ENCODE measurements at regions not wholly inside any gene's neighbourhood (a gene's known extent, or its start where the extent isn't known, plus 50 kb on each side); places are given as distances from the start of the nearest gene placed in this dataset.

DNA sequence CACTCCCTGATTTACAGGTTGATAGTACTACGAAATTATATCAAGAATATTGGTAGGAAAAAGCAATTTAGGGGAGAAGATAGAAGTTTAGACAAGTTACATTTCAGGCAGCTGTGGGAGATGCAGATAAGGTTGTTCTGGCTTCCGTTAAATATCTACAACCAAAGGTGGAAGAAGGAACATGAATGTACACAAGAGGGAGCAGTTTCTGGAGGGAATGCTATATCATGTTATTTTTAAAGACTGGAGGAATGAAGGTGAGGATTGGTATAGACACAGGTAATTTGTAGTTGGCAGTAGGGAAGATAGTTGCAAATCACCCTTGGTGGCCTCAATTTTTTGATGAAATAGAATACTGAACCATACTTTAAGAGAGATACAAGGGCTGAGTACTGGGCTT, 187.3 kb upstream of the NMUR2 start:
- TF ChIP-seq, protein P1, sequence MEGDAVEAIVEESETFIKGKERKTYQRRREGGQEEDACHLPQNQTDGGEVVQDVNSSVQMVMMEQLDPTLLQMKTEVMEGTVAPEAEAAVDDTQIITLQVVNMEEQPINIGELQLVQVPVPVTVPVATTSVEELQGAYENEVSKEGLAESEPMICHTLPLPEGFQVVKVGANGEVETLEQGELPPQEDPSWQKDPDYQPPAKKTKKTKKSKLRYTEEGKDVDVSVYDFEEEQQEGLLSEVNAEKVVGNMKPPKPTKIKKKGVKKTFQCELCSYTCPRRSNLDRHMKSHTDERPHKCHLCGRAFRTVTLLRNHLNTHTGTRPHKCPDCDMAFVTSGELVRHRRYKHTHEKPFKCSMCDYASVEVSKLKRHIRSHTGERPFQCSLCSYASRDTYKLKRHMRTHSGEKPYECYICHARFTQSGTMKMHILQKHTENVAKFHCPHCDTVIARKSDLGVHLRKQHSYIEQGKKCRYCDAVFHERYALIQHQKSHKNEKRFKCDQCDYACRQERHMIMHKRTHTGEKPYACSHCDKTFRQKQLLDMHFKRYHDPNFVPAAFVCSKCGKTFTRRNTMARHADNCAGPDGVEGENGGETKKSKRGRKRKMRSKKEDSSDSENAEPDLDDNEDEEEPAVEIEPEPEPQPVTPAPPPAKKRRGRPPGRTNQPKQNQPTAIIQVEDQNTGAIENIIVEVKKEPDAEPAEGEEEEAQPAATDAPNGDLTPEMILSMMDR (IDR thresholded peaks at IDR 0.05): no peak
- no peak for TF ChIP-seq FOSB (CRISPR knock-in tag; IDR thresholded peaks at IDR 0.05)
- no peak for TF ChIP-seq CHD4 (IDR thresholded peaks at IDR 0.05; ENCODE audit: borderline replicate concordance)
- no peak for TF ChIP-seq SMC3 (IDR thresholded peaks at IDR 0.05)
- TF ChIP-seq EHMT2 (IDR thresholded peaks at IDR 0.05; ENCODE audit: low read depth): no peak
- TF ChIP-seq CHD2 (IDR thresholded peaks at IDR 0.05; ENCODE audit: low read length, partially characterized antibody): no peak
- no peak for TF ChIP-seq JUNB (IDR thresholded peaks at IDR 0.05)
- no peak for TF ChIP-seq POLR2A (IDR thresholded peaks at IDR 0.05; ENCODE audit: low read length)
- TF ChIP-seq RAD21 (conservative IDR thresholded peaks at IDR 0.05 in 1 of 2, IDR thresholded peaks at IDR 0.05 in 1 of 2): no peak
- TF ChIP-seq, protein P2, sequence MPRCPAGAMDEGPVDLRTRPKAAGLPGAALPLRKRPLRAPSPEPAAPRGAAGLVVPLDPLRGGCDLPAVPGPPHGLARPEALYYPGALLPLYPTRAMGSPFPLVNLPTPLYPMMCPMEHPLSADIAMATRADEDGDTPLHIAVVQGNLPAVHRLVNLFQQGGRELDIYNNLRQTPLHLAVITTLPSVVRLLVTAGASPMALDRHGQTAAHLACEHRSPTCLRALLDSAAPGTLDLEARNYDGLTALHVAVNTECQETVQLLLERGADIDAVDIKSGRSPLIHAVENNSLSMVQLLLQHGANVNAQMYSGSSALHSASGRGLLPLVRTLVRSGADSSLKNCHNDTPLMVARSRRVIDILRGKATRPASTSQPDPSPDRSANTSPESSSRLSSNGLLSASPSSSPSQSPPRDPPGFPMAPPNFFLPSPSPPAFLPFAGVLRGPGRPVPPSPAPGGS (IDR thresholded peaks at IDR 0.05): no peak
